Panc1 (cell line): ENCODE measurements at regions not wholly inside any gene's neighbourhood (a gene's known extent, or its start where the extent isn't known, plus 50 kb on each side); places are given as distances from the start of the nearest gene placed in this dataset.
"Not testable (repeated sequence)": the region's sequence is repeated elsewhere in the genome, so short reads cannot be mapped to it uniquely, and the experiment has no call there.

ENCODE experiments used
- ATAC-seq: fragments of 200-7000 bp; cut with Tn5 transposase; 2 replicates; pipeline ENCODE4 v1.9.1; 2020; ENCODE audit warnings: mild to moderate bottlenecking, moderate library complexity
- BruUV-seq: library from RNA; stranded (reverse); fragments of 400-500 nt; replicated peaks from 2 replicates; lab custom pipeline; 2021; lab: Mats Ljungman, UMichigan
- CTCF ChIA-PET: fragments of 300-600 bp; sonication (Branson Sonifier 250); formaldehyde crosslinking; loops from one replicate; lab custom pipeline; 2022; ENCODE audit warnings: antibody characterized with exemption; lab: Charles Lee
- POLR2A ChIA-PET: fragments of 300-600 bp; sonication (Branson Sonifier 250); formaldehyde crosslinking; loops from one replicate; lab custom pipeline; 2022; ENCODE audit warnings: antibody characterized with exemption; lab: Charles Lee
- DNase-seq: peaks from one replicate; pipeline ENCODE4 v3.0.0-alpha.2; 2010; ENCODE audit warnings: low read depth, low spot score
- H3K27ac ChIP-seq: 2 replicates; pipeline ENCODE4 v1.5.1; 2011; ENCODE audit warnings: mild to moderate bottlenecking, low read length, inconsistent platforms
- H3K27me3 ChIP-seq: fragments of 200-500 bp; sonication (Bioruptor generic); 2 replicates; pipeline ENCODE4 v1.6.0; 2014; ENCODE audit warnings: low read length, inconsistent platforms; ENCODE audit not compliant: control insufficient read depth, insufficient read depth
- H3K36me3 ChIP-seq: fragments of 200-500 bp; sonication (Bioruptor generic); 2 replicates; pipeline ENCODE4 v1.5.1; 2014; ENCODE audit warnings: inconsistent platforms, mild to moderate bottlenecking, low read length, moderate library complexity; ENCODE audit not compliant: control insufficient read depth, insufficient read depth
- H3K4me1 ChIP-seq: 2 replicates; pipeline ENCODE4 v1.5.1; 2011; ENCODE audit warnings: inconsistent platforms, mild to moderate bottlenecking, low read length, moderate library complexity; ENCODE audit not compliant: control insufficient read depth, insufficient read depth
- H3K4me3 ChIP-seq, 2 experiments: 2 replicates each; pipeline ENCODE4 v1.5.1; 2011 to 2012; ENCODE audit warnings: low read depth in 2 of 2, low read length in 2 of 2, mild to moderate bottlenecking in 2 of 2, inconsistent platforms in 1 of 2, moderate library complexity in 1 of 2
- H3K9me3 ChIP-seq: fragments of 200-500 bp; sonication (Bioruptor generic); 2 replicates; pipeline ENCODE4 v1.5.1; 2014; ENCODE audit warnings: low read depth, mild to moderate bottlenecking, inconsistent platforms, low read length, moderate library complexity; ENCODE audit not compliant: control insufficient read depth, insufficient read depth
- CTCF ChIP-seq: fragments of 450-650 bp; IDR thresholded peaks from 2 replicates; pipeline ENCODE4 v1.5.1; 2017; ENCODE audit warnings: mild to moderate bottlenecking
- POLR2AphosphoS5 ChIP-seq: IDR thresholded peaks from 2 replicates; pipeline ENCODE4 v1.6.1; 2012; ENCODE audit warnings: mild to moderate bottlenecking, low read depth, low read length, moderate library complexity
- REST ChIP-seq, 2 experiments: IDR thresholded peaks; 2 replicates each; pipeline ENCODE4 v1.6.1; 2011 to 2012; ENCODE audit warnings: low read depth in 2 of 2, control low read depth in 1 of 2, low read length in 1 of 2, mild to moderate bottlenecking in 1 of 2, moderate library complexity in 1 of 2; ENCODE audit not compliant: insufficient read depth in 1 of 2
- SIN3A ChIP-seq: IDR thresholded peaks from 2 replicates; pipeline ENCODE4 v1.6.1; 2012; ENCODE audit warnings: low read depth, mild to moderate bottlenecking, low read length, moderate library complexity, borderline replicate concordance; ENCODE audit not compliant: insufficient read depth
- TCF7L2 ChIP-seq: IDR thresholded peaks from 2 replicates; pipeline ENCODE4 v1.6.1; 2011; ENCODE audit warnings: mild to moderate bottlenecking, low read depth, low read length, inconsistent platforms
- in situ Hi-C: cut with HindIII; loops from 2 replicates; pipeline ENCODE4 v1.10.0; 2016; ENCODE audit warnings: low sequenced_read_pairs, low pct_unique_long_range_greater_than_20kb
- intact Hi-C: fragments of 100-400 bp; cut with micrococcal nuclease; formaldehyde crosslinking; loops from one replicate; pipeline ENCODE4 v1.10.0; 2022; ENCODE audit not compliant: unreplicated experiment

- Histone ChIP-seq H3K36me3 (no peaks in the 10 kb centered on the region), H3K27me3 (no peaks in the 10 kb centered on the region; the same call in 1 of the 2 replicates), H3K27ac (no peak overlapping the region), H3K9me3 (no peaks in the 10 kb centered on the region), H3K4me3 (no peak overlapping the region), H3K4me1 (no peaks in the 10 kb centered on the region)
- ChIA-PET POLR2A (no interaction called here), CTCF (no interaction called here)
- TF ChIP-seq REST (IDR thresholded peaks at IDR 0.05; ENCODE audit: insufficient read depth in 1 of 2, low read depth in 2 of 2, low read length in 1 of 2) (no peak), CTCF (no peak), SIN3A (no peak), POLR2AphosphoS5 (no peak), TCF7L2 (no peak)
- intact Hi-C loops (no loop called here), in situ Hi-C loops (no loop called here)
- no peak for ATAC-seq
- no TSS peak for BruUV-seq
- no peak for DNase-seq
These were observed 108.2 kb downstream of the PHETA1 start for GRCh38 chr12:111260732-111261131.

DNA sequence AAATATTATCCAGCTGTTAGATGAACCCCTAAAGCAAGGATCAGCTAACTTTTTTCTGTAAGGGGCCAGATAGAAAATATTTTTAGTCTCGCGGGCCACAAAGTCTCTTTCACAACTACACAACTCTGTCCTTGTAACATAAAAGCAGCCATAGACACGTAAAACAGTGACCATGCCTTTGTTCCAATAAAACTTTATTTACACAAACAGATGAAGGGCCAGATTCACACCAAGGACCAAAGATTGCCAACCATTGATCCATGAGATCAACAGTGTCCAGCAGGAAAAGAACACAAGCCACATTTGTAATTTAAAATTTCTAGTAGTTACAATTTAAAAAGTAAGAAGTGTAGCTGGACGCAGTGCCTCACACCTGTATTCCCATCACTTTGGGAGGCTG, 109.7 kb downstream of the PHETA1 start:
- Histone ChIP-seq H3K4me3 (no peak overlapping the region), H3K9me3 (no peaks in the 10 kb centered on the region), H3K27ac (no peak overlapping the region), H3K4me1 (no peaks in the 10 kb centered on the region), H3K27me3 (peaks cover 5% of the 10 kb centered on the region), H3K36me3 (no peaks in the 10 kb centered on the region)
- DNase-seq: no peak
- TF ChIP-seq SIN3A: no peak
- no peak for TF ChIP-seq CTCF
- no peak for TF ChIP-seq REST (IDR thresholded peaks at IDR 0.05; ENCODE audit: insufficient read depth in 1 of 2, low read depth in 2 of 2, low read length in 1 of 2)
- TF ChIP-seq POLR2AphosphoS5: no peak
- no peak for TF ChIP-seq TCF7L2
- BruUV-seq: no TSS peak
- ATAC-seq: no peak
- in situ Hi-C loops (no loop called here), intact Hi-C loops (no loop called here)
- ChIA-PET CTCF (interaction anchor here (0.6 to 0.7 kb wide), 2 partner anchors 11 to 32 kb away, joined by 3 to 5 read pairs; no protein-coding TSS in a partner anchor), POLR2A (no interaction called here)

GRCh38 chr12:111258081-111258480, 110.8 kb downstream of the PHETA1 start:
- ATAC-seq, H3K27me3 ChIP-seq, H3K4me3 ChIP-seq, H3K27ac ChIP-seq, in situ Hi-C loops, DNase-seq, POLR2A ChIA-PET, intact Hi-C loops, H3K9me3 ChIP-seq, H3K36me3 ChIP-seq, H3K4me1 ChIP-seq, BruUV-seq: not testable (repeated sequence)
- CTCF ChIA-PET: interaction anchor here (1.0 kb wide), 1 partner anchor 40 kb away, joined by 3 read pairs; no protein-coding TSS in a partner anchor
